ENCODE measurements at regions not wholly inside any gene's neighbourhood (a gene's known extent, or its start where the extent isn't known, plus 50 kb on each side); places are given as distances from the start of the nearest gene placed in this dataset.

DNA sequence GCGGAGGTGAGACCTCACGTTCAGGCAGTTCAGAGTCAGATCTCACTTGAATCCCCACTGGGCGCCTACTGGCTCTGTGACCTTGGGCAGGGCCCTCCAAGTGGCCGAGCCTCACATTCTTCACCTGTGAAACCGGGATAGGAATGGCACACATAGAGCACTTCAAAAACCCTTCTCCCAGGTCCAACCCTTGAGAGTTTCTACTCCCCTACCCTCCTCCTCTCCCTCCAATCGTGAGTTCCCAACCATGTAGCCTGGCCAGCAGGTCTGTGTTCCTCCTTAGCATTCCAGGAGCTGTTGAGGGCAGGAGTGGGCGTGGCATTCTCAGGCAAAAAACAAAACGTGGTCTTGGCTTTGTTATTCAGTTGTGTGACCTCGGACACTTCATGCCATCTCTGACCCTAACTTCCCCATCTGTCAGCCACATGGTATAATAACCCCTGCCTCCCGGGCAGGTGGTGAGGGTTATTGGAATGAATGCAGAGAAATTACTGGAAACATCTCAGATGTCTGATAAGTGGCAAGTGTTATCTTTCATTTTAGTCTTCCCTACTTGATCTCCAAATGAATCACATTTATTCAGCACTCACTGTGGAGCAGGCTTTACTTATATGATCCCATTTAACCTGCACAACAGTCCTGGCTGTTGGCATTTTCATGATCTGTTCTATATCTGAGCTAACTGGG, 112.8 kb upstream of the BOD1 start:
- no peaks in the 10 kb centered on the region for H3K36me3 ChIP-seq
- no peak for DNase-seq
- TF ChIP-seq, protein P1, sequence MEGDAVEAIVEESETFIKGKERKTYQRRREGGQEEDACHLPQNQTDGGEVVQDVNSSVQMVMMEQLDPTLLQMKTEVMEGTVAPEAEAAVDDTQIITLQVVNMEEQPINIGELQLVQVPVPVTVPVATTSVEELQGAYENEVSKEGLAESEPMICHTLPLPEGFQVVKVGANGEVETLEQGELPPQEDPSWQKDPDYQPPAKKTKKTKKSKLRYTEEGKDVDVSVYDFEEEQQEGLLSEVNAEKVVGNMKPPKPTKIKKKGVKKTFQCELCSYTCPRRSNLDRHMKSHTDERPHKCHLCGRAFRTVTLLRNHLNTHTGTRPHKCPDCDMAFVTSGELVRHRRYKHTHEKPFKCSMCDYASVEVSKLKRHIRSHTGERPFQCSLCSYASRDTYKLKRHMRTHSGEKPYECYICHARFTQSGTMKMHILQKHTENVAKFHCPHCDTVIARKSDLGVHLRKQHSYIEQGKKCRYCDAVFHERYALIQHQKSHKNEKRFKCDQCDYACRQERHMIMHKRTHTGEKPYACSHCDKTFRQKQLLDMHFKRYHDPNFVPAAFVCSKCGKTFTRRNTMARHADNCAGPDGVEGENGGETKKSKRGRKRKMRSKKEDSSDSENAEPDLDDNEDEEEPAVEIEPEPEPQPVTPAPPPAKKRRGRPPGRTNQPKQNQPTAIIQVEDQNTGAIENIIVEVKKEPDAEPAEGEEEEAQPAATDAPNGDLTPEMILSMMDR (IDR thresholded peaks at IDR 0.05): no peak
- no peak overlapping the region for H3K4me3 ChIP-seq
- intact Hi-C loops (cut with DNase I; ENCODE audit: low total_unique reads): no loop called here
- H3K4me1 ChIP-seq: no peaks in the 10 kb centered on the region
- no peaks in the 10 kb centered on the region for H3K9me3 ChIP-seq
- peaks cover 0 to 4% of the 10 kb centered on the region in 2 donors for H3K27me3 ChIP-seq
- H3K27ac ChIP-seq: no peak overlapping the region

DNA sequence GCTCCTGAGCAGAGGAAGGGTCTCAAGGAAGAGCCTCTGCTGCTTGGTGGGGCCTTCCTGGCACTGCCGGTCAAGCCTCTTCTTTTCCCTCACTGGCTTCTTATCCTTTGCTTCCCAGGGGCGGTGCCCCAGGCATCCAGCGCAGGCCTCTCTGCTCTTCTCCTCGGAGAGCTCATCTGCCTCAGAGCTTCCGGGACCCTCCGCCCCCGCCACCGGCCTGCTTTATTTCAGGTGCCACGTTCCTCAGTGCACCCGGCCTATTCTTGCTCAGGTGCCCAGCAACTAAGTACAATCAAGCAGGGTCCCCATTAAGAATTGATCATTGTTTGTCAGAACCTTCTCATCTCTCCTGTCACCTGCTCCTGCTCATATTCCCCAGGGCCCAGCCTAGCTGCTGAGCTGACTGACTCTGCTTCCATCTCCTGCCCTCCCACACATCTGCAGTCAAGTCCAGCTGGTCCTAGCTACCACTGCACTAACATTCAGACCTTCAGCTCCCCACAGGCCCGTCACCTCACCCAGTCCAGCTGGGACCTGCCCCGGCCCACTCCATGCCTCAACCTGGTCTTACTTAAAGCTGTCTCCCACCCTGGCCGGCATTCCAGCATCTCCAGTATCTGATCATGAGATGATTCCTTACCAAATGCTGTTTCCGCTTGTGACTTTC, 114.3 kb upstream of the BOD1 start:
- H3K9me3 ChIP-seq: no peaks in the 10 kb centered on the region
- no peaks in the 10 kb centered on the region for H3K4me1 ChIP-seq
- no peaks in the 10 kb centered on the region for H3K36me3 ChIP-seq
- no peak overlapping the region for H3K27ac ChIP-seq
- DNase-seq: no peak
- peaks cover 0 to 4% of the 10 kb centered on the region in 2 donors for H3K27me3 ChIP-seq
- TF ChIP-seq, protein P1 (IDR thresholded peaks at IDR 0.05): no peak
- intact Hi-C loops (cut with DNase I; ENCODE audit: low total_unique reads): no loop called here
- H3K4me3 ChIP-seq: no peak overlapping the region

DNA sequence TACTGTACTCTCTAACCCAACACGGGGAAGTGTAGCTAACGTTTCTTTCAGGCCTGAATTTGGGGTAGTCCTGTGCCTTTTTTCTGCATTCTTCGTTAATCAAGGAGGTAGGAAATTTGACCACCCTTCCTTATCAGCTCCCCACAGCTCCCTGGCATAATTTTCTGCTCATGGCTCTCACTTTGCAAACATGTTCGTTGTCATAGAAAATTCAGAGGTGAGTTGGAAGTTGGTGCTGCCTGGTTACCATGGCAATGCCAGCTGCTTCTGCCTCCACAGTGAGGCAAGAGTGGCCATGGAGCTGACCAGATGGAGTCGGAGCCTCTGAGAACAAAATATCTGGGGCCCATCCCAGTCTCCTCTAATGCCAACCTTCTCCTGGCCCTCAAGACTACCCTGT, 116.6 kb upstream of the BOD1 start:
- Histone ChIP-seq H3K36me3 (no peaks in the 10 kb centered on the region), H3K27ac (no peak overlapping the region), H3K9me3 (no peaks in the 10 kb centered on the region), H3K4me3 (no peak overlapping the region), H3K27me3 (peaks cover 0 to 10% of the 10 kb centered on the region in 2 donors), H3K4me1 (no peaks in the 10 kb centered on the region)
- TF ChIP-seq, protein P1 (IDR thresholded peaks at IDR 0.05): no peak
- intact Hi-C loops (cut with DNase I; ENCODE audit: low total_unique reads): no loop called here
- no peak for DNase-seq

DNA sequence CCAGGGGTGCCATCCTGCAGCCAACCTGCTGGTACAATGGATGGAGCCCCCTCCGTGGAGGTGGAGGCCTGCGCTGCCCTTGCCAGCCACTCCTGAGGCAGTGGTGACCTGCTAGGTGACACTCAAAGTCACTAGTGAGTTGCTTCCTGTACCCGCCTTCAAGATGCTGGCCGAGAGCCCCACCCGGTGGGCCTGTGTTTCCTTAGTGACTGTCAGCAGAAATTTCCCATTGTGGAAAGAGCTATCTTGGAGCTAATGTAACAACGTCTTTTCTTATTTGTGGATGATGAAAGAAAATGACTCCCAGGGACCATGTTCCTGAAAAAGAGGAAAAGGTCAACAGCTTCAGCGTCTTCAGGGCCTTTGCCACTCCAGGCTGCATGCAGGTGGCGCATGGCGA, 117.0 kb upstream of the BOD1 start:
- no peaks in the 10 kb centered on the region for H3K36me3 ChIP-seq
- no peaks in the 10 kb centered on the region for H3K4me1 ChIP-seq
- no peak overlapping the region for H3K27ac ChIP-seq
- DNase-seq: no peak
- no peak overlapping the region for H3K4me3 ChIP-seq
- peaks cover 0 to 10% of the 10 kb centered on the region in 2 donors for H3K27me3 ChIP-seq
- TF ChIP-seq, protein P1 (IDR thresholded peaks at IDR 0.05): no peak
- H3K9me3 ChIP-seq: no peaks in the 10 kb centered on the region
- intact Hi-C loops (cut with DNase I; ENCODE audit: low total_unique reads): no loop called here

DNA sequence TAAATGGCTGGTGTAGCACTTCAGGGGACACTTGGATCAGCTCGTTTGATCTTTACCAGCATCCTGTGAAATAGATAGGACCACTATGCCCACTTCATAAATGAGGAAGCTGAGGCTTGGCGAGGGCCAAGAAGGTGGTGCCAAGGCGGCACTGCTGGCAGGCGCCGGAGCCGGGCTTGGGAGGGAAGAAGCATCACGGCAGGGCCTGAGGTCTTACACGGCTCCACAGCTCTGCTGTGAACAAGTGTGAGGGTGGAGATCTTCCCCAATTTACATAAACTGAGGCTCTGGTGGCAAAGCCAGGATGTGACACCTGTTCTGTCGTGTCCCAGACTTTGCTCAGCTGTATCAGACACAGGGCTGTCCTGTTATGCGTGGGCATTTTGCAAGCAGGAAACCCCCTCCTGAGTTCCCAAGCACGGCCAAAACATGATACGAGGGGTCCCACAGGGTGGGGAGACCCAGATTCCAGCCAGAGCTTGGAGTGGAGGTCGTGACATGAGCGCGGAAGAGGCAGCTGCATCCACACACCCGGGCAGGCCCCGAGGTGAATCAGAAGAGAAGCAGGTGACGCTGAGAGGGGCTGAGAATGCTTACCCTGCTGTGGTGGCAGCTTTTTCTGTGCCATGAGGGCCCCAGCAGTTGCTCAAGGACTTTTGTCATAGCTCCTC, 117.5 kb upstream of the BOD1 start:
- Histone ChIP-seq H3K4me3 (no peak overlapping the region), H3K27ac (no peak overlapping the region), H3K36me3 (no peaks in the 10 kb centered on the region), H3K4me1 (no peaks in the 10 kb centered on the region), H3K9me3 (no peaks in the 10 kb centered on the region), H3K27me3 (peaks cover 0 to 9% of the 10 kb centered on the region in 2 donors)
- no peak for DNase-seq
- TF ChIP-seq, protein P1 (IDR thresholded peaks at IDR 0.05): no peak
- intact Hi-C loops (cut with DNase I; ENCODE audit: low total_unique reads): no loop called here

Data from tibial artery (tissue), 4 donors.